ENCODE measurements at regions not wholly inside any gene's neighbourhood (a gene's known extent, or its start where the extent isn't known, plus 50 kb on each side); places are given as distances from the start of the nearest gene placed in this dataset.

DNA sequence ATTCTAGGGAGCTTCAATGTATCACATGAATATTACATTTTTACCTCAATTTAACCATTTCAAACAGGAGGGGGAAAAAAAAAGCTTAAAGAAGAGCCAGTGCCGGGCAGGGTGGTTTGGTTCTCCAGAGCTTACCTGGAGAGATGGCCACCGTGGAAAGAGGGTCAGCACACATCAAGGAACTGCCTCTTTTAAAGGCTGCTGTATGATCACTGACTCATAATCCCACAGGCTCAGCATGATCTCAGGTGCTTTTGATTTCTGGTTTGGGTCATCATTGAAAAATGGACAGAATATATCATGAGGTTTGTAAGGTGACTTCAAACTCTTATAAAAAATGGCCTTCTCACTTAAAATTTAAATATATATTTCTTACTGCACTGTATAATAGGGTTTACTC is 67.5 kb upstream of the MDFIC start:
- Histone ChIP-seq H3K4me3 (ENCODE audit: low read length) (no peak overlapping the region), H3K4me1 (ENCODE audit: control insufficient read depth, insufficient read depth, low read length) (peaks cover 4% of the 10 kb centered on the region), H3K9ac (ENCODE audit: extremely low read depth, low read length, poor library complexity, severe bottlenecking) (no peak overlapping the region), H3K9me3 (ENCODE audit: control insufficient read depth, low read length) (no peaks in the 10 kb centered on the region), H3K27me3 (ENCODE audit: control insufficient read depth, insufficient read depth, low read length, poor library complexity, severe bottlenecking) (no peaks in the 10 kb centered on the region), H3K27ac (ENCODE audit: low read depth, low read length) (no peak overlapping the region), H3K36me3 (ENCODE audit: control insufficient read depth, insufficient read depth, low read length) (no peaks in the 10 kb centered on the region)
- no peaks in the 10 kb centered on the region for H3K9me3 Mint-ChIP-seq
- no peaks in the 10 kb centered on the region for H3K36me3 Mint-ChIP-seq (ENCODE audit: low read depth)
- no peak overlapping the region for H3K4me3 Mint-ChIP-seq
- H3K27ac Mint-ChIP-seq, result no peak overlapping the region
- whole genome bisulfite sequencing, 2 experiments (ENCODE audit: insufficient coverage in 1 of 2, insufficient read length in 1 of 2), result 86 to 94% methylated on average over 2 of the region's 2 CpGs
- H3K27me3 Mint-ChIP-seq (ENCODE audit: insufficient read depth), result no peaks in the 10 kb centered on the region
- TF ChIP-seq, protein P1, sequence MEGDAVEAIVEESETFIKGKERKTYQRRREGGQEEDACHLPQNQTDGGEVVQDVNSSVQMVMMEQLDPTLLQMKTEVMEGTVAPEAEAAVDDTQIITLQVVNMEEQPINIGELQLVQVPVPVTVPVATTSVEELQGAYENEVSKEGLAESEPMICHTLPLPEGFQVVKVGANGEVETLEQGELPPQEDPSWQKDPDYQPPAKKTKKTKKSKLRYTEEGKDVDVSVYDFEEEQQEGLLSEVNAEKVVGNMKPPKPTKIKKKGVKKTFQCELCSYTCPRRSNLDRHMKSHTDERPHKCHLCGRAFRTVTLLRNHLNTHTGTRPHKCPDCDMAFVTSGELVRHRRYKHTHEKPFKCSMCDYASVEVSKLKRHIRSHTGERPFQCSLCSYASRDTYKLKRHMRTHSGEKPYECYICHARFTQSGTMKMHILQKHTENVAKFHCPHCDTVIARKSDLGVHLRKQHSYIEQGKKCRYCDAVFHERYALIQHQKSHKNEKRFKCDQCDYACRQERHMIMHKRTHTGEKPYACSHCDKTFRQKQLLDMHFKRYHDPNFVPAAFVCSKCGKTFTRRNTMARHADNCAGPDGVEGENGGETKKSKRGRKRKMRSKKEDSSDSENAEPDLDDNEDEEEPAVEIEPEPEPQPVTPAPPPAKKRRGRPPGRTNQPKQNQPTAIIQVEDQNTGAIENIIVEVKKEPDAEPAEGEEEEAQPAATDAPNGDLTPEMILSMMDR (conservative IDR thresholded peaks at IDR 0.05), result no peak
- peaks cover 6% of the 10 kb centered on the region for H3K4me1 Mint-ChIP-seq
- DNase-seq, result no peak

DNA sequence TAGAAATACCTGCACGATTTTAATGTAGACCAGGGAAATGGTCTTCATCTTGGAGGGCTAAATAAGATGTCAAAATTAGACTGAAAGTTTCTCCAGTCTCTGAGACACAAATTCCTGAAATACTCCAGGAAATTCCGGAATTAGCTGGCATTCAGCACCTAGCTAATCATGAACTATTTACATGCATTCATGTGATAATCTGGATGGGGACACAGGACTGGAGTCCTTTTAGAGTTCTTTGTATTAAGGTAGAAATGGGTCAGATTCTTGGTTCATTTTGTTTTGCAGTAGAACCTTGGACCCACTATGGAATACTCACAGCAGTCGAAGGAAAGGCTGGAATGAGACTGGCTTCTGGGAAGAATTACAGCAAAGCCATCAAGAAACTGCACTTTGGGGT is 65.3 kb upstream of the MDFIC start:
- H3K9ac ChIP-seq (ENCODE audit: extremely low read depth, low read length, poor library complexity, severe bottlenecking), result no peak overlapping the region
- Mint-ChIP-seq H3K4me3 (no peak overlapping the region), H3K27me3 (ENCODE audit: insufficient read depth) (no peaks in the 10 kb centered on the region), H3K9me3 (no peaks in the 10 kb centered on the region), H3K36me3 (ENCODE audit: low read depth) (no peaks in the 10 kb centered on the region), H3K27ac (peak overlapping the region; percentile 23), H3K4me1 (peaks cover 6% of the 10 kb centered on the region)
- DNase-seq, result no peak
- no peak overlapping the region for H3K27ac ChIP-seq (ENCODE audit: low read depth, low read length)
- WGBS, 2 experiments (ENCODE audit: insufficient coverage in 1 of 2, insufficient read length in 1 of 2), result 56 to 62% methylated on average over 3 of the region's 3 CpGs
- TF ChIP-seq, protein P1 (conservative IDR thresholded peaks at IDR 0.05), result no peak
- no peaks in the 10 kb centered on the region for H3K27me3 ChIP-seq (ENCODE audit: control insufficient read depth, insufficient read depth, low read length, poor library complexity, severe bottlenecking)
- H3K36me3 ChIP-seq (ENCODE audit: control insufficient read depth, insufficient read depth, low read length), result no peaks in the 10 kb centered on the region
- H3K9me3 ChIP-seq (ENCODE audit: control insufficient read depth, low read length), result no peaks in the 10 kb centered on the region
- no peak overlapping the region for H3K4me3 ChIP-seq (ENCODE audit: low read length)
- H3K4me1 ChIP-seq (ENCODE audit: control insufficient read depth, insufficient read depth, low read length), result peaks cover 4% of the 10 kb centered on the region

DNA sequence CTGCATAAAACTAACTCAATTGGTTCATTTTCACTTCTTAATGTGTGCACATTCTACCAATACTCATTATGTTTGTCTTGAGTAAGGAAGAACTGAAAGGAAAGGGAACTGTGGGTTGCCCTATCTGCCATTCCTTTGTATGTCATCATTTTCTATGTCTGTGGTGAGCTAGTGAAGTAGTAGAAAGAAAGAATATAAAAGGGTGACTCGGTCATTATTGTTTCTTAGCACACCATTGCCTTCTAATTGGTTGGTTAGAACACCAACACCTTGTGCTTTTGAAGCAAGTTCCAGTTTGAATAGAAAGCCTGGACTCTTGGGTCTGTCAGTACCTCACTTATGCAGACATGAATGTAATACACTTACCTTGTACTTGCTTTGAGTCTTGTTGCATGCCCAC is 64.3 kb upstream of the MDFIC start:
- H3K4me3 ChIP-seq (ENCODE audit: low read length), result no peak overlapping the region
- H3K4me1 Mint-ChIP-seq, result peaks cover 6% of the 10 kb centered on the region
- H3K4me1 ChIP-seq (ENCODE audit: control insufficient read depth, insufficient read depth, low read length), result peaks cover 2% of the 10 kb centered on the region
- no peak overlapping the region for H3K27ac ChIP-seq (ENCODE audit: low read depth, low read length)
- no peaks in the 10 kb centered on the region for H3K36me3 ChIP-seq (ENCODE audit: control insufficient read depth, insufficient read depth, low read length)
- no peaks in the 10 kb centered on the region for H3K9me3 ChIP-seq (ENCODE audit: control insufficient read depth, low read length)
- no peak overlapping the region for H3K9ac ChIP-seq (ENCODE audit: extremely low read depth, low read length, poor library complexity, severe bottlenecking)
- H3K4me3 Mint-ChIP-seq, result no peak overlapping the region
- H3K36me3 Mint-ChIP-seq (ENCODE audit: low read depth), result no peaks in the 10 kb centered on the region
- H3K27ac Mint-ChIP-seq, result no peak overlapping the region
- DNase-seq, result no peak
- 100% methylated on average over 1 of the region's 1 CpG; no CpG with 5 or more reads in 1 of the 2 experiments for WGBS, 2 experiments (ENCODE audit: insufficient coverage in 1 of 2, insufficient read length in 1 of 2)
- no peaks in the 10 kb centered on the region for H3K9me3 Mint-ChIP-seq
- H3K27me3 ChIP-seq (ENCODE audit: control insufficient read depth, insufficient read depth, low read length, poor library complexity, severe bottlenecking), result no peaks in the 10 kb centered on the region
- no peaks in the 10 kb centered on the region for H3K27me3 Mint-ChIP-seq (ENCODE audit: insufficient read depth)
- TF ChIP-seq, protein P1 (conservative IDR thresholded peaks at IDR 0.05), result no peak
